ENCODE measurements at regions not wholly inside any gene's neighbourhood (a gene's known extent, or its start where the extent isn't known, plus 50 kb on each side); places are given as distances from the start of the nearest gene placed in this dataset.

DNA sequence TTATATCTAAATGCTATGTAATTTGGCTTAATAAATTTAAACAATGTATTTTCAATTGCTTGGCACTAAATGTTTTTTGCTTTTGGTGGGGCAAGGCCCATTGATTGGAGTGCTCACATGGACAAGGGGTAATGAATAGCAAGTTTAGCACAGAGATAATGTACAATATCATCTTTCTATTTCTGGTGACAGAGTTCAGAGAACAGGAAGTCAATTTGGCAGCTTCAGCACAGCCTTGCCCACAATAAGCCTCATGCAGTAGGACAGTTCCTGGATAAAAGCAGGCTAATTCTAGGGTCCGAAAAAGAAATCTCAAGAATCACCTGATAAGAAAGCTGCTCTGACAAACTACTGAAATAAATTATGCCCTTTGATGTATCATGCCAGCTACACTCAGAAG lies 443.9 kb upstream of the FSHR start:
- Histone ChIP-seq H3K4me3 (no peak overlapping the region), H3K9me3 (peaks cover 4% of the 10 kb centered on the region), H3K36me3 (ENCODE audit: low read depth) (no peaks in the 10 kb centered on the region), H3K4me1 (ENCODE audit: low read depth) (no peaks in the 10 kb centered on the region)
- DNase-seq (no peak), ATAC-seq (no peak)
- intact Hi-C loops (cut with DNase I, micrococcal nuclease) = no loop called here
- TF ChIP-seq, protein P1, sequence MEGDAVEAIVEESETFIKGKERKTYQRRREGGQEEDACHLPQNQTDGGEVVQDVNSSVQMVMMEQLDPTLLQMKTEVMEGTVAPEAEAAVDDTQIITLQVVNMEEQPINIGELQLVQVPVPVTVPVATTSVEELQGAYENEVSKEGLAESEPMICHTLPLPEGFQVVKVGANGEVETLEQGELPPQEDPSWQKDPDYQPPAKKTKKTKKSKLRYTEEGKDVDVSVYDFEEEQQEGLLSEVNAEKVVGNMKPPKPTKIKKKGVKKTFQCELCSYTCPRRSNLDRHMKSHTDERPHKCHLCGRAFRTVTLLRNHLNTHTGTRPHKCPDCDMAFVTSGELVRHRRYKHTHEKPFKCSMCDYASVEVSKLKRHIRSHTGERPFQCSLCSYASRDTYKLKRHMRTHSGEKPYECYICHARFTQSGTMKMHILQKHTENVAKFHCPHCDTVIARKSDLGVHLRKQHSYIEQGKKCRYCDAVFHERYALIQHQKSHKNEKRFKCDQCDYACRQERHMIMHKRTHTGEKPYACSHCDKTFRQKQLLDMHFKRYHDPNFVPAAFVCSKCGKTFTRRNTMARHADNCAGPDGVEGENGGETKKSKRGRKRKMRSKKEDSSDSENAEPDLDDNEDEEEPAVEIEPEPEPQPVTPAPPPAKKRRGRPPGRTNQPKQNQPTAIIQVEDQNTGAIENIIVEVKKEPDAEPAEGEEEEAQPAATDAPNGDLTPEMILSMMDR (IDR thresholded peaks at IDR 0.05) = no peak

DNA sequence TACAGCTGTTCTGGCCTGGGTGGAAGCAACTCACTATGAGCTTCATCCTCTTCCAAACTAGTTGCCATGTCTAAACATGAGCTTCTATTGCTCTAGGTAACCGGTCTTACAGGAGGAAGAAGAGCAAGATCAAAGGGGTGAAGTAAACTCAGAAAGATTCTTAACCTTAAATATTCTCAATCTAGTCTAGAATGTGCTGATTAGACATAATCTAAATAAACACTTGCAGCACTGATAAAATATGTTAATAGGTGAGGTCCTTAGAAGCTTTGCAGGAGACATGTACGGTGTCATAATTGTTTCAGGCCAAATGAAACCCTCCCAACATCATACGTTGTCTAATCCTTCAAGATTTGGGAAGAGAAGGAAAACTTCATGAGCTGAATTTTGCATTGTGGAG lies 431.6 kb upstream of the FSHR start:
- intact Hi-C loops (cut with DNase I, micrococcal nuclease) = no loop called here
- Histone ChIP-seq H3K4me1 (ENCODE audit: low read depth) (no peaks in the 10 kb centered on the region), H3K4me3 (no peak overlapping the region), H3K9me3 (no peaks in the 10 kb centered on the region), H3K36me3 (ENCODE audit: low read depth) (no peaks in the 10 kb centered on the region)
- DNase-seq = no peak
- TF ChIP-seq, protein P1 (IDR thresholded peaks at IDR 0.05) = no peak
- no peak for ATAC-seq

DNA sequence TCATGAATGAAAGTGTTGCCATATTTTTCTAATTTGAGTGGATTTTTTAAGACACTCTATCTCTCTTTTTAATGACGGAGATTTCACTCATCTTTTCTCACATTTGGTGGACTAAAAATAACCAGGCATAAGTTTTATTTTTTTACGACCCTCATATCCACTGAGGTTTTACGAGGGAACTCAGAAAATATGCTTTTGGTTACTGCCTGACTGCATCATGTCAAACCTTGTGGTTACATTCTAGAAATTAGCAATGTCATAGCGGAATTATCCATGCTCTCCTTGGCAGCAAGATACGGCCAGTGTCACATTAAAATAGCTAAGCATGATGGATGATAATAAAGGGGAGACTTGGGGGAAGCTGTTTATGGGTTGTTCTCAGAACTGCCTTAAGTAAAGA lies 428.6 kb upstream of the FSHR start:
- DNase-seq (no peak), ATAC-seq (no peak)
- no peak overlapping the region for H3K4me3 ChIP-seq
- intact Hi-C loops (cut with DNase I, micrococcal nuclease) = no loop called here
- H3K36me3 ChIP-seq (ENCODE audit: low read depth) = no peaks in the 10 kb centered on the region
- H3K4me1 ChIP-seq (ENCODE audit: low read depth) = no peaks in the 10 kb centered on the region
- H3K9me3 ChIP-seq = no peaks in the 10 kb centered on the region
- TF ChIP-seq, protein P1 (IDR thresholded peaks at IDR 0.05) = no peak

DNA sequence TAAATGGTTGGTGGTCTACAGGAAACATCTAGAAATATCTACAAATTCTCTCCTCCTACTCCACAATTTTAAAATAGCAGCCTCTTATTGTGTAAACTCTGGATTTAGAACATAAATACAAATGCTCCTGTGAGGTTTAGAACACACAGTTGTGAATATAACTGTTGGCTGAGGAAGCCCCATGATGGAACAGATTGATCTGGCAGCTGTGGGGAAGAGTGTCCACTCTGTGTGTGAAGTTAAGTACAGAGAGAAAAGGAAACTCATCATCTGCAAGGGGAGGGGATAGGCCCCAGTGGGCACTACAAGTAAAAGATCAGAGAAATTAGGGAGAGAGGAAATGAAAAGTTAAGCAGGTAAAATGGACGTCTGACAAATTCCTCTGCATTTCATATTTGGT lies 422.7 kb upstream of the FSHR start:
- no peak overlapping the region for H3K4me3 ChIP-seq
- ATAC-seq = no peak
- no peaks in the 10 kb centered on the region for H3K36me3 ChIP-seq (ENCODE audit: low read depth)
- intact Hi-C loops (cut with DNase I, micrococcal nuclease) = no loop called here
- TF ChIP-seq, protein P1 (IDR thresholded peaks at IDR 0.05) = no peak
- no peaks in the 10 kb centered on the region for H3K9me3 ChIP-seq
- DNase-seq = no peak
- no peaks in the 10 kb centered on the region for H3K4me1 ChIP-seq (ENCODE audit: low read depth)

DNA sequence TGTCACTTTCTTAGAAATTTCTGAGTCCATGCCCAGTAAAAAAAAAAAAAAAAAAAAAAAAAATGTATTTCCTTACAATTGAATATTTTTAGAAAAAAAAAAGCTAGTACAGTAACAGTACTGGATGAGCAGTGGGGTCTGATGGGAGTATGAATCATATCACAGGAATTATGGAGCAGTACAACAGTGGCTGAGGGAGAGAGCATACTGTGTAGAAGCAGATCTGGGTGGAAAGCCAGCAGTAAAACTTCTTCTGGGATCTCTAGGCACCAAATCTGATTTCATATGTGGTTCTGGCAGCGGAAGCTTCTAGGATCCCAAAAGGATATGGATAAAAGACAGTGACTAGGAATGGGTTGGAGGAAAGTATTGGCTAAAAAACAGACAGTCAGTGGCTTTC lies 414.9 kb upstream of the FSHR start:
- TF ChIP-seq, protein P1 (IDR thresholded peaks at IDR 0.05) = no peak
- Histone ChIP-seq H3K9me3 (no peaks in the 10 kb centered on the region), H3K4me1 (ENCODE audit: low read depth) (no peaks in the 10 kb centered on the region), H3K36me3 (ENCODE audit: low read depth) (no peaks in the 10 kb centered on the region), H3K4me3 (no peak overlapping the region)
- DNase-seq (no peak), ATAC-seq (no peak)
- intact Hi-C loops (cut with DNase I, micrococcal nuclease) = no loop called here

All from mucosa of descending colon (tissue), 3 donors.